Tibial nerve (tissue), 4 donors: ENCODE measurements at regions not wholly inside any gene's neighbourhood (a gene's known extent, or its start where the extent isn't known, plus 50 kb on each side); places are given as distances from the start of the nearest gene placed in this dataset.

ENCODE experiments used
- DNase-seq, 2 donors: peaks; one replicate each; pipeline ENCODE4 v3.0.0-alpha.2; 2019; ENCODE audit warnings: low spot score in 2 of 2
- H3K27ac ChIP-seq, 4 donors: fragments of 200-600 bp; sonication (generic) in 3 of 4; one replicate each; pipeline ENCODE4 v1.5.1; 2017 to 2019; ENCODE audit warnings: mild to moderate bottlenecking in 1 of 4
- H3K27me3 ChIP-seq, 2 donors: fragments of 200-600 bp; sonication (generic) in 1 of 2; one replicate each; pipeline versions ENCODE4 v1.5.1 to v1.6.0; 2017 to 2019
- H3K36me3 ChIP-seq, 3 donors: fragments of 200-600 bp; sonication (generic); one replicate each; pipeline ENCODE4 v1.5.1; 2018 to 2019
- H3K4me1 ChIP-seq, 4 donors: fragments of 200-600 bp; sonication (generic) in 3 of 4; one replicate each; pipeline ENCODE4 v1.5.1; 2017 to 2019
- H3K4me3 ChIP-seq, 4 donors: fragments of 200-600 bp; sonication (generic) in 3 of 4; one replicate each; pipeline ENCODE4 v1.5.1; 2017 to 2019; ENCODE audit warnings: mild to moderate bottlenecking in 1 of 4, moderate library complexity in 1 of 4
- H3K9me3 ChIP-seq, 4 donors: fragments of 200-600 bp; sonication (generic) in 3 of 4; one replicate each; pipeline ENCODE4 v1.5.1; 2017 to 2019
- CTCF ChIP-seq, 5 experiments: fragments of 200-600 bp in 3 of 5; fragments of 450-650 bp in 2 of 5; sonication (generic) in 3 of 5; IDR thresholded peaks; one replicate each; pipeline ENCODE4 v1.5.1; 2016 to 2019; ENCODE audit warnings: antibody characterized with exemption in 5 of 5, mild to moderate bottlenecking in 3 of 5, moderate library complexity in 2 of 5
- EP300 ChIP-seq, 2 donors: sonication (generic); formaldehyde crosslinking; IDR thresholded peaks; one replicate each; pipeline ENCODE4 v1.6.1; 2017; ENCODE audit warnings: antibody characterized with exemption in 2 of 2, mild to moderate bottlenecking in 1 of 2
- POLR2A ChIP-seq, 2 donors: fragments of 450-650 bp; IDR thresholded peaks; one replicate each; pipeline ENCODE4 v1.6.1; 2017; ENCODE audit warnings: antibody characterized with exemption in 2 of 2, mild to moderate bottlenecking in 2 of 2, moderate library complexity in 2 of 2
- WGBS, 2 donors: methylation state at CpG; one replicate each; pipeline ENCODE4 v1.1.5; 2018; 5-methylcytosine and 5-hydroxymethylcytosine counted together

DNA sequence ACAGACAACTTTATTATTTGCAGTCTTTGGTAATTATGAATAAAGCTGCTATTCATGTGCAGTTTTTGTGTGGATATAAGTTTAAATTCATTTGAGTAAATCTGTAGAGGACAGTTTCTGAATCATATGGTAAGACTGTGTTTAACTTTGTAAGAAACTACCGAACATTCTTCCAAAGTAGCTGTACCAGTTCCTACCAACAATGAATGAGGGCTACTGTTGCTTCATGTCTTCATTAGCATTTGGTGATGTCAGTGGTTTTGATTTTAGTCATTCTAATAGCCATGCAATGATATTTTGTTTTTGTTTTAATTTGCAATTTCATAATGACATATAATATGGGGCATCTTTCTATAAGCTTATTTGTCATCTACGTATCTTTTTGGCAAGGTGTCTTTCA lies 501.3 kb upstream of the RORB start:
- no peak for DNase-seq
- no peak overlapping the region for H3K4me3 ChIP-seq
- no peaks in the 10 kb centered on the region for H3K36me3 ChIP-seq
- H3K27ac ChIP-seq = no peak overlapping the region
- WGBS, 2 donors = 38 to 67% methylated on average over 2 of the region's 2 CpGs
- H3K27me3 ChIP-seq = no peaks in the 10 kb centered on the region
- H3K4me1 ChIP-seq = no peaks in the 10 kb centered on the region
- TF ChIP-seq POLR2A (IDR thresholded peaks at IDR 0.05) (no peak), EP300 (IDR thresholded peaks at IDR 0.05) (no peak), CTCF (IDR thresholded peaks at IDR 0.05) (no peak)
- no peaks in the 10 kb centered on the region for H3K9me3 ChIP-seq

DNA sequence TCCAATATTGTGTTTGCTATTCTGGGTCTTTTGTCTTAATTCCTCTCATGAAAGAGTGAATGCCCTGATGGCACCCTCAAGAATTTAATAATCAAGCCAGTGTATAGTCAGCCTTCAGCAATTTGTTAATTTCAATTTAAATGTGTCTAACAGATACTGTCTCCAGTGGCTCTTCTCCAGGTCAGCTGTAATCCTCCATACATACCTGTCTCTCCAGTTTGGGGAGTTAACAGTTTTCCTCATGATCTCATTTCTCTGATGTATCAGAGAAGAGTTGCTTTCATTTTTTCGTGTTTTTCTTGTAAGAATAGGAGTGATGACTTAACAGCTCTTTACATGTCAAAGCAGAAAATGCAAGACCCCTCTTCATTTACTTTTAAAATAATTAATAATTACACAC lies 500.3 kb upstream of the RORB start:
- Histone ChIP-seq H3K4me1 (no peaks in the 10 kb centered on the region), H3K27me3 (no peaks in the 10 kb centered on the region), H3K9me3 (no peaks in the 10 kb centered on the region), H3K27ac (no peak overlapping the region), H3K36me3 (no peaks in the 10 kb centered on the region), H3K4me3 (no peak overlapping the region)
- DNase-seq = no peak
- 63% methylated on average over 1 of the region's 1 CpG for WGBS, 2 donors
- no peak for TF ChIP-seq EP300 (IDR thresholded peaks at IDR 0.05)
- no peak for TF ChIP-seq POLR2A (IDR thresholded peaks at IDR 0.05)
- no peak for TF ChIP-seq CTCF (IDR thresholded peaks at IDR 0.05)

DNA sequence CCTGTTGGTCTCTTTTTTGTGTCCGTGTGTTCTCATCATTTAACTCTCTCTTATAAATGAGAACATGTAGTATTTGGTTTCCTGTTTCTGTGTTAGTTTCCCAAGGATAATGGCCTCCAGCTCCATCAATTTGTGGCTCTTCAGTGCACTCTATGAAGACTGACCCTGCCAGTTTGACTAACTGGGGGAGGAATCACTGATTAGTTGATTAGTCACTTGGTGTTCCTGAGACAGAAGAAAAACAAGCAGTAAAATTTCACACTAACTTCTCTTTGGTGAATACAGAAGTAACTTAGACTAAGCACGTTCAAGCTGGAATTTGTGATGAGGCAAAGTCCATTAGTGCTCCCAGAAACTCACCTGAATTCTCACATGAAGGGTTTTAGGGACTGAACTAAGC lies 495.8 kb upstream of the RORB start:
- Histone ChIP-seq H3K27me3 (no peaks in the 10 kb centered on the region), H3K36me3 (no peaks in the 10 kb centered on the region), H3K9me3 (no peaks in the 10 kb centered on the region), H3K4me1 (no peaks in the 10 kb centered on the region), H3K27ac (no peak overlapping the region), H3K4me3 (no peak overlapping the region)
- no peak for DNase-seq
- TF ChIP-seq EP300 (IDR thresholded peaks at IDR 0.05) = no peak
- no peak for TF ChIP-seq CTCF (IDR thresholded peaks at IDR 0.05)
- no peak for TF ChIP-seq POLR2A (IDR thresholded peaks at IDR 0.05)
- 31 to 51% methylated on average over 2 of the region's 2 CpGs for WGBS, 2 donors

DNA sequence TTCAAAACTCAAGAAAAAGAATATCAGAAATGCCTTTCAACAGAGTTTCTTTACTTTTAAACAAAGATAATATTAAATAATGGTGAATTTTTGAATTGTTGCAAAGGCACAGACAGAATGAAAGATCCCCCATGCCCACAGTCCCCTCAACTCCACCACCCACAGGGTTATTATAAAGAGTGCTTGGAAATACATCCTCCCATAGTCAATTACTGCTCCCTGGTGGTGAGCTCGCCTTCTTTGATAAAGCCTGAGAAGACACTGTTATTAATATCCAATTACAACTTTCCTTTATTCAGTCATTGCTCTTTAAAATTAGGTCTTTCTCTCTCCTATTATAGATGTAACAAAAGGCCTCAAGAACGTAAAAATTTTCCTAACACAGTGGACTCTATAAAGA lies 490.2 kb upstream of the RORB start:
- Histone ChIP-seq H3K9me3 (no peaks in the 10 kb centered on the region), H3K27ac (no peak overlapping the region), H3K27me3 (no peaks in the 10 kb centered on the region), H3K4me1 (no peaks in the 10 kb centered on the region), H3K4me3 (no peak overlapping the region), H3K36me3 (no peaks in the 10 kb centered on the region)
- TF ChIP-seq POLR2A (IDR thresholded peaks at IDR 0.05) (no peak), EP300 (IDR thresholded peaks at IDR 0.05) (no peak), CTCF (IDR thresholded peaks at IDR 0.05) (no peak)
- DNase-seq = no peak
- 78 to 80% methylated on average over 2 of the region's 2 CpGs for WGBS, 2 donors

DNA sequence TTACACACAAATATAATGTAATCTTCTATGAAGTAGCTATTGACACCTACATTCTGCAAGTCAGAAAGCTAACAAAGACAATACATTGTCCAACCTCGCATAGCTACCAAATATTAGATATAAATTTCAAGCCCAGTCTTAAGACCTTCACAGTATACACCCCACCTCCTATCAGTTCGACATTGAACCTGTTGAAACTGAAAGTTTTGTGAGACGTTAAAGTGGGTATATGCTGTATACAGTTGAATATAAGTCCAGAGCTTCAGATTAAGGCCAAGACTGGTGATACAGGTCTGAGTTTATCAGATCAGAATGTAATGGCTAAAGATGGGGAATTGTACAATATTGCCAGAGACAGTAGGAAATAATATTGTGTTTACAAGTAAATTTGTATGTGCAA lies 489.3 kb upstream of the RORB start:
- H3K27me3 ChIP-seq = no peaks in the 10 kb centered on the region
- H3K4me3 ChIP-seq = no peak overlapping the region
- H3K9me3 ChIP-seq = no peaks in the 10 kb centered on the region
- H3K36me3 ChIP-seq = no peaks in the 10 kb centered on the region
- 86 to 90% methylated on average over 3 of the region's 3 CpGs for WGBS, 2 donors
- no peaks in the 10 kb centered on the region for H3K4me1 ChIP-seq
- H3K27ac ChIP-seq = no peak overlapping the region
- TF ChIP-seq EP300 (IDR thresholded peaks at IDR 0.05) = no peak
- TF ChIP-seq POLR2A (IDR thresholded peaks at IDR 0.05) = no peak
- TF ChIP-seq CTCF (IDR thresholded peaks at IDR 0.05) = no peak
- no peak for DNase-seq
